ENCODE measurements at regions not wholly inside any gene's neighbourhood (a gene's known extent, or its start where the extent isn't known, plus 50 kb on each side); places are given as distances from the start of the nearest gene placed in this dataset.

GRCh38 chr10:58089739-58090138, 178.0 kb downstream of the IPMK start:
- WGBS (ENCODE audit: insufficient coverage): 67% methylated on average over 2 of the region's 2 CpGs
- ATAC-seq (replicated peaks in 1 of 4) (no peak), DNase-seq (no peak)
- no peaks in the 10 kb centered on the region for H3K36me3 ChIP-seq (ENCODE audit: control insufficient read depth in 2 of 2, extremely low read depth in 1 of 2, insufficient read depth in 1 of 2, low read length in 1 of 2)
- no peak overlapping the region for H3K27ac Mint-ChIP-seq
- CTCF ChIA-PET: no interaction called here
- no peaks in the 10 kb centered on the region for H3K9me3 Mint-ChIP-seq
- H3K27me3 Mint-ChIP-seq: peaks cover 3 to 11% of the 10 kb centered on the region in 2 donors
- H3K9me3 ChIP-seq: no peaks in the 10 kb centered on the region
- no peaks in the 10 kb centered on the region for H3K27me3 ChIP-seq (replicated peaks in 1 of 2; ENCODE audit: control insufficient read depth in 2 of 2, extremely low read depth in 1 of 2, insufficient read depth in 2 of 2, low read length in 1 of 2)
- H3K4me1 Mint-ChIP-seq: no peaks in the 10 kb centered on the region
- H3K4me3 ChIP-seq (ENCODE audit: control insufficient read depth in 1 of 2, extremely low read depth in 1 of 2, low read length in 1 of 2): no peak overlapping the region
- no peaks in the 10 kb centered on the region for H3K36me3 Mint-ChIP-seq
- H3K4me1 ChIP-seq (ENCODE audit: control insufficient read depth in 1 of 2, extremely low read depth in 1 of 2, insufficient read depth in 2 of 2, low read length in 2 of 2): no peaks in the 10 kb centered on the region
- POLR2A ChIA-PET: no interaction called here
- H3K27ac ChIP-seq (ENCODE audit: low read length): no peak overlapping the region
- H3K4me3 Mint-ChIP-seq: no peak overlapping the region

GRCh38 chr10:58087896-58088295, 179.8 kb downstream of the IPMK start:
- Histone ChIP-seq H3K27me3 (replicated peaks in 1 of 2; ENCODE audit: control insufficient read depth in 2 of 2, extremely low read depth in 1 of 2, insufficient read depth in 2 of 2, low read length in 1 of 2) (no peaks in the 10 kb centered on the region), H3K36me3 (ENCODE audit: control insufficient read depth in 2 of 2, extremely low read depth in 1 of 2, insufficient read depth in 1 of 2, low read length in 1 of 2) (no peaks in the 10 kb centered on the region), H3K4me1 (ENCODE audit: control insufficient read depth in 1 of 2, extremely low read depth in 1 of 2, insufficient read depth in 2 of 2, low read length in 2 of 2) (no peaks in the 10 kb centered on the region), H3K9me3 (no peaks in the 10 kb centered on the region), H3K27ac (ENCODE audit: low read length) (no peak overlapping the region), H3K4me3 (ENCODE audit: control insufficient read depth in 1 of 2, extremely low read depth in 1 of 2, low read length in 1 of 2) (no peak overlapping the region)
- H3K27ac Mint-ChIP-seq: no peak overlapping the region
- no peak overlapping the region for H3K4me3 Mint-ChIP-seq
- ATAC-seq (replicated peaks in 1 of 4): no peak
- H3K36me3 Mint-ChIP-seq: no peaks in the 10 kb centered on the region
- ChIA-PET CTCF (no interaction called here), POLR2A (no interaction called here)
- no peaks in the 10 kb centered on the region for H3K4me1 Mint-ChIP-seq
- peaks cover 3 to 11% of the 10 kb centered on the region in 2 donors for H3K27me3 Mint-ChIP-seq
- no peaks in the 10 kb centered on the region for H3K9me3 Mint-ChIP-seq
- DNase-seq: no peak

DNA sequence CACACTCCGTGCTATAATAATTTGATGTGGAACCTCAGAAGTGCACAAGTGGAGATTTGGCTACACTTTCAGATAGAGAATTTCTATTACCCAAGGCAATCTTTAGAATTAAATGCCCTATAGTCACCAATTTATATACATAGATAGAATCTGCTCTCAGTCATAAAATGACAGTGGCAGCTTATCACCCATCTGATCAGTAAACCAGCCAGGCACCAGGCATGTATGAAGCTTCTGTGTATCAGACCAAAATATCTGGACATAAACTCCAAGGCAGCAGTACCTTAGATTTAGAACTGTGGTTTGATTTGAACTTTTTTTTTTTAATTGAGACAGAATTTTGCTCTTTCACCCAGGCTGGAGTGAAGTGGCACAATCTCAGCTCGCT, 180.9 kb downstream of the IPMK start:
- CTCF ChIA-PET: no interaction called here
- H3K36me3 Mint-ChIP-seq: no peaks in the 10 kb centered on the region
- no peak overlapping the region for H3K4me3 ChIP-seq (ENCODE audit: control insufficient read depth in 1 of 2, extremely low read depth in 1 of 2, low read length in 1 of 2)
- no peaks in the 10 kb centered on the region for H3K4me1 Mint-ChIP-seq
- POLR2A ChIA-PET: no interaction called here
- H3K27ac ChIP-seq (ENCODE audit: low read length): no peak overlapping the region
- peaks cover 3 to 11% of the 10 kb centered on the region in 2 donors for H3K27me3 Mint-ChIP-seq
- no peak overlapping the region for H3K27ac Mint-ChIP-seq
- H3K4me3 Mint-ChIP-seq: no peak overlapping the region
- H3K9me3 ChIP-seq: no peaks in the 10 kb centered on the region
- WGBS (ENCODE audit: insufficient coverage): no CpG with 5 or more reads among the region's 2 CpGs
- DNase-seq (no peak), ATAC-seq (replicated peaks in 1 of 4) (no peak)
- no peaks in the 10 kb centered on the region for H3K9me3 Mint-ChIP-seq
- no peaks in the 10 kb centered on the region for H3K36me3 ChIP-seq (ENCODE audit: control insufficient read depth in 2 of 2, extremely low read depth in 1 of 2, insufficient read depth in 1 of 2, low read length in 1 of 2)
- no peaks in the 10 kb centered on the region for H3K27me3 ChIP-seq (replicated peaks in 1 of 2; ENCODE audit: control insufficient read depth in 2 of 2, extremely low read depth in 1 of 2, insufficient read depth in 2 of 2, low read length in 1 of 2)
- H3K4me1 ChIP-seq (ENCODE audit: control insufficient read depth in 1 of 2, extremely low read depth in 1 of 2, insufficient read depth in 2 of 2, low read length in 2 of 2): no peaks in the 10 kb centered on the region

DNA sequence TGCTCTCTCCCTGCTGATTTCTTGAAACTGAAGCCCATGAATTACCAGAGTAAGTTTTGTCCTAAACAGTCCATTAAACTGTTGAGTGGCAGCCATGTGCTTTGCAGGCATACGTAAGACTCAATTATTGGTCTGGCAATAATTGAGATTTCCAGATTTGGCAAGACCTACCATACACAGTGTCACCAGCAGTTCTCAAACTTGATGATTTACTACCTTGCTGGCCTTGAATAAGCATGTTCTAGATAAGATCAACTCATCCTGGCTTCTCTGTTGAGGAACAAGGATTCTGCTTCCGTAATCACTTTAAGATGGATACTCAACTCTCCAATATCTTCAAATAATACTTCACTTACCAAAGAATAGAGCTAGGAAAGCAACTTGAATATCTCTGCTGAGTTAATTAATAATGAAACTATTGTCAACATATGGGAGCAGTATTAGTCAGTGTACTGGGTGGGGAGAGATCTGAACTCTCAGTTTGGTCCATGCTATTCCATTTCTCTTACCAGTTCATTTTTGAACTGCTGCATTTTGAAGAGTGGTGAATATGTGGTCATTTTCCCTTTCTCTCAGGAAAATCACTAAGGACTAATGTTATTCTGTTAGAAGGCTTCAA, 181.4 kb downstream of the IPMK start:
- H3K27me3 Mint-ChIP-seq: peaks cover 7 to 15% of the 10 kb centered on the region in 2 donors
- H3K36me3 Mint-ChIP-seq: no peaks in the 10 kb centered on the region
- Histone ChIP-seq H3K4me1 (ENCODE audit: control insufficient read depth in 1 of 2, extremely low read depth in 1 of 2, insufficient read depth in 2 of 2, low read length in 2 of 2) (no peaks in the 10 kb centered on the region), H3K4me3 (ENCODE audit: control insufficient read depth in 1 of 2, extremely low read depth in 1 of 2, low read length in 1 of 2) (no peak overlapping the region), H3K9me3 (no peaks in the 10 kb centered on the region), H3K36me3 (ENCODE audit: control insufficient read depth in 2 of 2, extremely low read depth in 1 of 2, insufficient read depth in 1 of 2, low read length in 1 of 2) (no peaks in the 10 kb centered on the region), H3K27me3 (replicated peaks in 1 of 2; ENCODE audit: control insufficient read depth in 2 of 2, extremely low read depth in 1 of 2, insufficient read depth in 2 of 2, low read length in 1 of 2) (no peaks in the 10 kb centered on the region), H3K27ac (ENCODE audit: low read length) (no peak overlapping the region)
- ChIA-PET CTCF (no interaction called here), POLR2A (no interaction called here)
- ATAC-seq (replicated peaks in 1 of 4) (no peak), DNase-seq (no peak)
- H3K4me3 Mint-ChIP-seq: no peak overlapping the region
- no peak overlapping the region for H3K27ac Mint-ChIP-seq
- H3K9me3 Mint-ChIP-seq: no peaks in the 10 kb centered on the region
- 100% methylated on average over 1 of the region's 2 CpGs for WGBS (ENCODE audit: insufficient coverage)
- no peaks in the 10 kb centered on the region for H3K4me1 Mint-ChIP-seq

GRCh38 chr10:58082248-58082647, 185.4 kb downstream of the IPMK start:
- Mint-ChIP-seq H3K9me3 (no peaks in the 10 kb centered on the region), H3K27ac (no peak overlapping the region), H3K36me3 (no peaks in the 10 kb centered on the region), H3K4me1 (no peaks in the 10 kb centered on the region), H3K27me3 (peaks cover 4 to 15% of the 10 kb centered on the region in 2 donors), H3K4me3 (no peak overlapping the region)
- Histone ChIP-seq H3K4me1 (ENCODE audit: control insufficient read depth in 1 of 2, extremely low read depth in 1 of 2, insufficient read depth in 2 of 2, low read length in 2 of 2) (no peaks in the 10 kb centered on the region), H3K4me3 (ENCODE audit: control insufficient read depth in 1 of 2, extremely low read depth in 1 of 2, low read length in 1 of 2) (no peak overlapping the region), H3K36me3 (ENCODE audit: control insufficient read depth in 2 of 2, extremely low read depth in 1 of 2, insufficient read depth in 1 of 2, low read length in 1 of 2) (no peaks in the 10 kb centered on the region), H3K27me3 (replicated peaks in 1 of 2; ENCODE audit: control insufficient read depth in 2 of 2, extremely low read depth in 1 of 2, insufficient read depth in 2 of 2, low read length in 1 of 2) (no peaks in the 10 kb centered on the region), H3K9me3 (no peaks in the 10 kb centered on the region), H3K27ac (ENCODE audit: low read length) (no peak overlapping the region)
- DNase-seq: no peak
- WGBS (ENCODE audit: insufficient coverage): 76% methylated on average over 2 of the region's 3 CpGs
- ChIA-PET CTCF (interaction anchor here in 1 of 2 donors (0.7 kb wide), 1 partner anchor 12 kb away, joined by 5 read pairs; no protein-coding TSS in a partner anchor), POLR2A (no interaction called here)
- no peak for ATAC-seq (replicated peaks in 1 of 4)

- H3K9me3 Mint-ChIP-seq: no peaks in the 10 kb centered on the region
- no peaks in the 10 kb centered on the region for H3K36me3 Mint-ChIP-seq
- H3K27me3 Mint-ChIP-seq: peaks cover 4 to 13% of the 10 kb centered on the region in 2 donors
- no peaks in the 10 kb centered on the region for H3K4me1 ChIP-seq (ENCODE audit: control insufficient read depth in 1 of 2, extremely low read depth in 1 of 2, insufficient read depth in 2 of 2, low read length in 2 of 2)
- 33% methylated on average over 1 of the region's 2 CpGs for WGBS (ENCODE audit: insufficient coverage)
- no peak for DNase-seq
- H3K4me1 Mint-ChIP-seq: no peaks in the 10 kb centered on the region
- H3K9me3 ChIP-seq: no peaks in the 10 kb centered on the region
- no peaks in the 10 kb centered on the region for H3K27me3 ChIP-seq (replicated peaks in 1 of 2; ENCODE audit: control insufficient read depth in 2 of 2, extremely low read depth in 1 of 2, insufficient read depth in 2 of 2, low read length in 1 of 2)
- no peak overlapping the region for H3K27ac ChIP-seq (ENCODE audit: low read length)
- H3K4me3 Mint-ChIP-seq: no peak overlapping the region
- POLR2A ChIA-PET: interaction anchor here in 1 of 2 donors (0.7 kb wide), 1 partner anchor 965 kb away, joined by 3 read pairs; no protein-coding TSS in a partner anchor
- H3K36me3 ChIP-seq (ENCODE audit: control insufficient read depth in 2 of 2, extremely low read depth in 1 of 2, insufficient read depth in 1 of 2, low read length in 1 of 2): no peaks in the 10 kb centered on the region
- H3K4me3 ChIP-seq (ENCODE audit: control insufficient read depth in 1 of 2, extremely low read depth in 1 of 2, low read length in 1 of 2): no peak overlapping the region
- CTCF ChIA-PET: interaction anchor here in 1 of 2 donors (0.7 kb wide), 1 partner anchor 13 kb away, joined by 5 read pairs; no protein-coding TSS in a partner anchor
- no peak for ATAC-seq (replicated peaks in 1 of 4)
- H3K27ac Mint-ChIP-seq: no peak overlapping the region
Observed at GRCh38 chr10:58081353-58081752, 186.3 kb downstream of the IPMK start.

DNA sequence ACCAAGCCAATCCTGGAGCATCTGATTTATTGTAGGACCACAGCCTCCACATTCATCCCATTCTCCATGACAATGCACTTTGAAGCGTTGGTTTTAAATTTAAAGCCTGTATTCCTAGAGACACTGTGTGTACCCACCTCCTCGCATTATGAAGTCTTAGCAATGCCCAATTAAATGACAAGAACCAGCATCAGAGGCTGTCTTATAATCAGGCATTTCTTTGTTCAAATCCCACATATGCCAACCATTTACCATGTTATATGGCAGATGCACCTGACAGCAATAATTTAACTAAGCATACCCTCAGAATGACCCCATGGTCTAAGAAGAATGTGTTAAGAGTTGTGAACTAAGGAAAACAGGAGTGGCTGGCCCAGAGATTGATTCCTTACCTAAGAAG, 188.2 kb downstream of the IPMK start:
- Mint-ChIP-seq H3K4me1 (no peaks in the 10 kb centered on the region), H3K36me3 (no peaks in the 10 kb centered on the region), H3K4me3 (no peak overlapping the region), H3K27me3 (peaks cover 4 to 8% of the 10 kb centered on the region in 2 donors), H3K27ac (no peak overlapping the region), H3K9me3 (no peaks in the 10 kb centered on the region)
- no peaks in the 10 kb centered on the region for H3K27me3 ChIP-seq (replicated peaks in 1 of 2; ENCODE audit: control insufficient read depth in 2 of 2, extremely low read depth in 1 of 2, insufficient read depth in 2 of 2, low read length in 1 of 2)
- no peak overlapping the region for H3K27ac ChIP-seq (ENCODE audit: low read length)
- H3K36me3 ChIP-seq (ENCODE audit: control insufficient read depth in 2 of 2, extremely low read depth in 1 of 2, insufficient read depth in 1 of 2, low read length in 1 of 2): no peaks in the 10 kb centered on the region
- DNase-seq (no peak), ATAC-seq (replicated peaks in 1 of 4) (no peak)
- H3K9me3 ChIP-seq: no peaks in the 10 kb centered on the region
- H3K4me3 ChIP-seq (ENCODE audit: control insufficient read depth in 1 of 2, extremely low read depth in 1 of 2, low read length in 1 of 2): no peak overlapping the region
- ChIA-PET POLR2A (no interaction called here), CTCF (no interaction called here)
- WGBS (ENCODE audit: insufficient coverage): 100% methylated on average over 1 of the region's 2 CpGs
- H3K4me1 ChIP-seq (ENCODE audit: control insufficient read depth in 1 of 2, extremely low read depth in 1 of 2, insufficient read depth in 2 of 2, low read length in 2 of 2): no peaks in the 10 kb centered on the region

All from T-cell (primary cell).